Parathyroid adenoma (tissue), 2 donors: ENCODE measurements at regions not wholly inside any gene's neighbourhood (a gene's known extent, or its start where the extent isn't known, plus 50 kb on each side); places are given as distances from the start of the nearest gene placed in this dataset.

ENCODE experiments used
- H2AFZ ChIP-seq: fragments of 300-600 bp; sonication (generic); one replicate; pipeline ENCODE4 v1.7.0; 2017; ENCODE audit warnings: antibody characterized with exemption, mild to moderate bottlenecking
- H3K27ac ChIP-seq: fragments of 300-600 bp; sonication (generic); one replicate; pipeline ENCODE4 v1.7.0; 2017
- H3K27me3 ChIP-seq: fragments of 300-600 bp; sonication (generic); one replicate; pipeline ENCODE4 v1.7.0; 2017; ENCODE audit warnings: low read length; ENCODE audit not compliant: control insufficient read depth, insufficient read depth
- H3K36me3 ChIP-seq: fragments of 300-600 bp; sonication (generic); one replicate; pipeline ENCODE4 v1.7.0; 2017; ENCODE audit warnings: low read length; ENCODE audit not compliant: control insufficient read depth, insufficient read depth
- H3K4me1 ChIP-seq: fragments of 300-600 bp; sonication (generic); one replicate; pipeline ENCODE4 v1.7.0; 2017; ENCODE audit warnings: control low read depth
- H3K4me2 ChIP-seq: fragments of 300-600 bp; sonication (generic); one replicate; pipeline ENCODE4 v1.7.0; 2017; ENCODE audit warnings: low read length
- H3K4me3 ChIP-seq: fragments of 300-600 bp; sonication (generic); one replicate; pipeline ENCODE4 v1.7.0; 2017; ENCODE audit warnings: low read depth, low read length
- H3K79me2 ChIP-seq: fragments of 300-600 bp; sonication (generic); one replicate; pipeline ENCODE4 v1.7.0; 2017; ENCODE audit warnings: control low read depth
- H3K9ac ChIP-seq: fragments of 300-600 bp; sonication (generic); one replicate; pipeline ENCODE4 v1.7.0; 2017; ENCODE audit warnings: mild to moderate bottlenecking
- H3K9me3 ChIP-seq: fragments of 300-600 bp; sonication (generic); one replicate; pipeline ENCODE4 v1.7.0; 2017; ENCODE audit warnings: low read length; ENCODE audit not compliant: control insufficient read depth
- TF ChIP-seq, protein P1 (sequence below): fragments of 300-600 bp; sonication (generic); IDR thresholded peaks from one replicate; pipeline ENCODE4 v1.7.0; 2017; ENCODE audit warnings: antibody characterized with exemption, mild to moderate bottlenecking
- donor health status: primary hyperparathyroidism.

DNA sequence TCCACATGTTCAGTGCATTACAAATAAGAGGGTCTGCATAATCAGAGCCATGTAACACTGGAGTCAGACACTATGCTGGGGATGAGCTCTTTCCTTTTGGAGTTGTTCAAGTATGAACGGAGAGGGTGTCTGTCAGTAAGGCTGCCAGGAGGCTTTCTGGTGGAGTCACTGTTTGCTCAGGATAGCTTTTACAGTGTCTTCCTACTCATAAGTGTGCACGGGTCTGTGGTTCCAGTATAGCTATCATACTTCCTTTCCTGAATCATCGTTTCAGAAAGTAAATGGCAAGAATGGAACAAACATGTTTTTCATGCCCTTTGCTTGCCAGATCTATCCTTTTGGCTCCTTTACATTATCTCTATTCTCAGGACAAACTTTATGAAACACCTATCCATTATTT is 152.7 kb upstream of the CDH11 start:
- Histone ChIP-seq H2AFZ (no peak overlapping the region), H3K4me3 (no peak overlapping the region), H3K9ac (no peak overlapping the region), H3K4me2 (no peak overlapping the region), H3K27me3 (no peaks in the 10 kb centered on the region), H3K27ac (no peak overlapping the region), H3K4me1 (peaks cover 5% of the 10 kb centered on the region), H3K79me2 (no peaks in the 10 kb centered on the region), H3K9me3 (no peaks in the 10 kb centered on the region), H3K36me3 (no peaks in the 10 kb centered on the region)
- TF ChIP-seq, protein P1, sequence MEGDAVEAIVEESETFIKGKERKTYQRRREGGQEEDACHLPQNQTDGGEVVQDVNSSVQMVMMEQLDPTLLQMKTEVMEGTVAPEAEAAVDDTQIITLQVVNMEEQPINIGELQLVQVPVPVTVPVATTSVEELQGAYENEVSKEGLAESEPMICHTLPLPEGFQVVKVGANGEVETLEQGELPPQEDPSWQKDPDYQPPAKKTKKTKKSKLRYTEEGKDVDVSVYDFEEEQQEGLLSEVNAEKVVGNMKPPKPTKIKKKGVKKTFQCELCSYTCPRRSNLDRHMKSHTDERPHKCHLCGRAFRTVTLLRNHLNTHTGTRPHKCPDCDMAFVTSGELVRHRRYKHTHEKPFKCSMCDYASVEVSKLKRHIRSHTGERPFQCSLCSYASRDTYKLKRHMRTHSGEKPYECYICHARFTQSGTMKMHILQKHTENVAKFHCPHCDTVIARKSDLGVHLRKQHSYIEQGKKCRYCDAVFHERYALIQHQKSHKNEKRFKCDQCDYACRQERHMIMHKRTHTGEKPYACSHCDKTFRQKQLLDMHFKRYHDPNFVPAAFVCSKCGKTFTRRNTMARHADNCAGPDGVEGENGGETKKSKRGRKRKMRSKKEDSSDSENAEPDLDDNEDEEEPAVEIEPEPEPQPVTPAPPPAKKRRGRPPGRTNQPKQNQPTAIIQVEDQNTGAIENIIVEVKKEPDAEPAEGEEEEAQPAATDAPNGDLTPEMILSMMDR: no peak

GRCh38 chr16:65272699-65273414 is 151.0 kb upstream of the CDH11 start:
- H2AFZ ChIP-seq: no peak overlapping the region
- no peaks in the 10 kb centered on the region for H3K79me2 ChIP-seq
- H3K36me3 ChIP-seq: no peaks in the 10 kb centered on the region
- TF ChIP-seq, protein P1: no peak
- H3K27me3 ChIP-seq: no peaks in the 10 kb centered on the region
- H3K4me1 ChIP-seq: no peaks in the 10 kb centered on the region
- no peak overlapping the region for H3K27ac ChIP-seq
- no peak overlapping the region for H3K4me2 ChIP-seq
- H3K4me3 ChIP-seq: no peak overlapping the region
- H3K9me3 ChIP-seq: no peaks in the 10 kb centered on the region
- no peak overlapping the region for H3K9ac ChIP-seq

GRCh38 chr16:65271996-65272395 is 150.1 kb upstream of the CDH11 start:
- no peak overlapping the region for H3K4me2 ChIP-seq
- TF ChIP-seq, protein P1: no peak
- no peaks in the 10 kb centered on the region for H3K9me3 ChIP-seq
- no peaks in the 10 kb centered on the region for H3K79me2 ChIP-seq
- H3K4me1 ChIP-seq: no peaks in the 10 kb centered on the region
- H3K9ac ChIP-seq: no peak overlapping the region
- H3K27ac ChIP-seq: no peak overlapping the region
- H3K27me3 ChIP-seq: no peaks in the 10 kb centered on the region
- no peak overlapping the region for H2AFZ ChIP-seq
- no peak overlapping the region for H3K4me3 ChIP-seq
- no peaks in the 10 kb centered on the region for H3K36me3 ChIP-seq

GRCh38 chr16:65268331-65268730 is 146.5 kb upstream of the CDH11 start:
- Histone ChIP-seq H3K27ac (no peak overlapping the region), H3K36me3 (no peaks in the 10 kb centered on the region), H3K79me2 (no peaks in the 10 kb centered on the region), H3K4me2 (no peak overlapping the region), H3K27me3 (no peaks in the 10 kb centered on the region), H3K9ac (no peak overlapping the region), H3K4me3 (no peak overlapping the region), H2AFZ (no peak overlapping the region), H3K4me1 (no peaks in the 10 kb centered on the region), H3K9me3 (no peaks in the 10 kb centered on the region)
- TF ChIP-seq, protein P1: no peak

DNA sequence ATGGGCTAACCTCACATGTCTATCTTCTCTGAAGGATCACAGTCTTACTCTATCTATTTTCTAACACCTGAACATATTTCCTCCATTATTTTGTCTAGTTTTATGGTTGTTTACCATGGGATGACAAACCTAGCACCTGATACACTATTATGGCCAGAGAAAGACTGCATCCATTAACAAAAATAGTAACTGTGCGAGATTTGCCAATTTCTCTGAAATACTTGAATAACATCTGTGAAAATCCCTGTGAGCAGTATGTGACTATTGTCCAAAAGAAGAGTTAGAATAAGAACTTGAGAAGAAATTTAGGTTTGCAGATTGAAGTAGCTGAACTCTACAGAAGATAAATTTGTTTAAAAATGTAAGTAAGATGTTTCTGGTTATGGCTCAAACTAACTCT is 142.0 kb upstream of the CDH11 start:
- Histone ChIP-seq H3K27me3 (no peaks in the 10 kb centered on the region), H3K36me3 (no peaks in the 10 kb centered on the region), H3K4me2 (no peak overlapping the region), H3K9me3 (no peaks in the 10 kb centered on the region), H3K4me3 (no peak overlapping the region), H2AFZ (no peak overlapping the region), H3K27ac (no peak overlapping the region), H3K79me2 (no peaks in the 10 kb centered on the region), H3K4me1 (no peaks in the 10 kb centered on the region), H3K9ac (no peak overlapping the region)
- TF ChIP-seq, protein P1: no peak
